Fibroblast of the aortic adventitia (primary cell): ENCODE measurements at regions not wholly inside any gene's neighbourhood (a gene's known extent, or its start where the extent isn't known, plus 50 kb on each side); places are given as distances from the start of the nearest gene placed in this dataset.

ENCODE experiments used
- DNase-seq: peaks from one replicate; pipeline ENCODE4 v3.0.0-alpha.2; 2010; ENCODE audit warnings: low read depth
- H3K4me3 ChIP-seq: 2 replicates; pipeline ENCODE4 v1.5.1; 2011; ENCODE audit warnings: low read depth, mild to moderate bottlenecking, control low read depth, low read length, moderate library complexity
- TF ChIP-seq, protein P1 (sequence below): IDR thresholded peaks from 2 replicates; pipeline ENCODE4 v1.5.1; 2011; ENCODE audit warnings: mild to moderate bottlenecking, low read length, control low read depth, inconsistent platforms; ENCODE audit not compliant: insufficient read depth

GRCh38 chr13:78940455-78941130 is 281.6 kb upstream of the OBI1 start:
- H3K4me3 ChIP-seq: no peak overlapping the region
- TF ChIP-seq, protein P1, sequence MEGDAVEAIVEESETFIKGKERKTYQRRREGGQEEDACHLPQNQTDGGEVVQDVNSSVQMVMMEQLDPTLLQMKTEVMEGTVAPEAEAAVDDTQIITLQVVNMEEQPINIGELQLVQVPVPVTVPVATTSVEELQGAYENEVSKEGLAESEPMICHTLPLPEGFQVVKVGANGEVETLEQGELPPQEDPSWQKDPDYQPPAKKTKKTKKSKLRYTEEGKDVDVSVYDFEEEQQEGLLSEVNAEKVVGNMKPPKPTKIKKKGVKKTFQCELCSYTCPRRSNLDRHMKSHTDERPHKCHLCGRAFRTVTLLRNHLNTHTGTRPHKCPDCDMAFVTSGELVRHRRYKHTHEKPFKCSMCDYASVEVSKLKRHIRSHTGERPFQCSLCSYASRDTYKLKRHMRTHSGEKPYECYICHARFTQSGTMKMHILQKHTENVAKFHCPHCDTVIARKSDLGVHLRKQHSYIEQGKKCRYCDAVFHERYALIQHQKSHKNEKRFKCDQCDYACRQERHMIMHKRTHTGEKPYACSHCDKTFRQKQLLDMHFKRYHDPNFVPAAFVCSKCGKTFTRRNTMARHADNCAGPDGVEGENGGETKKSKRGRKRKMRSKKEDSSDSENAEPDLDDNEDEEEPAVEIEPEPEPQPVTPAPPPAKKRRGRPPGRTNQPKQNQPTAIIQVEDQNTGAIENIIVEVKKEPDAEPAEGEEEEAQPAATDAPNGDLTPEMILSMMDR: no peak
- no peak for DNase-seq

- TF ChIP-seq, protein P1: no peak
- DNase-seq: no peak
- no peak overlapping the region for H3K4me3 ChIP-seq
Measured at GRCh38 chr13:78934336-78934735, 275.4 kb upstream of the OBI1 start.

GRCh38 chr13:78915015-78915414 is 256.1 kb upstream of the OBI1 start:
- no peak overlapping the region for H3K4me3 ChIP-seq
- no peak for DNase-seq
- TF ChIP-seq, protein P1: no peak

GRCh38 chr13:78913656-78914055 is 254.7 kb upstream of the OBI1 start:
- DNase-seq: no peak
- TF ChIP-seq, protein P1: no peak
- H3K4me3 ChIP-seq: no peak overlapping the region

GRCh38 chr13:78910147-78910546 is 251.2 kb upstream of the OBI1 start:
- DNase-seq: no peak
- no peak overlapping the region for H3K4me3 ChIP-seq
- TF ChIP-seq, protein P1: no peak

GRCh38 chr13:78909276-78909675 is 250.3 kb upstream of the OBI1 start:
- DNase-seq: no peak
- no peak overlapping the region for H3K4me3 ChIP-seq
- TF ChIP-seq, protein P1: no peak

DNA sequence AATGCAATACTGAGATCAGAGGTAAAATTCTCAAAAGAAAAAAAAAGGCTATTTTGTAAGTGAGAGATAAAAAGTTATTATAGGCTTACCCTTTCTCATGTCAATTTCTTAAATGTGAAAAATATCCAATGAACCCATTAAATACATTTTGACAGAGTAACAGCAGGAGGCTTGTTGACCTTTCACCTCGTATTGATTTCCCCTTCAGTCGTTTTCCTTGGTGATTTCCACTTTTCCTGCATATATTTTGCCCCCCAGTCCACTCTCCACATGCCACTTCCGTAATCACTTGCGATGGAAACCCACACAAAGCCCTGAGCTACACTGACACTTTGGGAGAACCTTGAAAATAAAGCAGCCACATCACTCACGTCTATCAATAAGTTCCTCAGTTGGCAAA is 248.1 kb upstream of the OBI1 start:
- no peak overlapping the region for H3K4me3 ChIP-seq
- TF ChIP-seq, protein P1: no peak
- no peak for DNase-seq
